Astrocyte (in vitro differentiated cells and primary cell): ENCODE measurements at regions not wholly inside any gene's neighbourhood (a gene's known extent, or its start where the extent isn't known, plus 50 kb on each side); places are given as distances from the start of the nearest gene placed in this dataset.

Experiments
- DNase-seq: peaks from one replicate; pipeline ENCODE4 v3.0.0-alpha.2; 2010; ENCODE audit warnings: low read depth
- FAIRE-seq: peaks from 2 replicates; lab custom pipeline; 2011; peaks lifted over from hg19 to GRCh38; lab: Jason Lieb, UNC
- H2AFZ ChIP-seq: 2 replicates; pipeline ENCODE4 v1.6.0; 2012; ENCODE audit warnings: low read depth, low read length, inconsistent platforms
- H3K27ac ChIP-seq: 2 replicates; pipeline ENCODE4 v1.5.1; 2011; ENCODE audit warnings: low read depth, low read length, inconsistent platforms
- H3K27me3 ChIP-seq: 2 replicates; pipeline ENCODE4 v1.6.0; 2011; ENCODE audit warnings: low read length, inconsistent platforms; ENCODE audit not compliant: insufficient read depth
- H3K36me3 ChIP-seq: 2 replicates; pipeline ENCODE4 v1.5.1; 2011; ENCODE audit warnings: low read length, inconsistent platforms; ENCODE audit not compliant: insufficient read depth
- H3K4me1 ChIP-seq: 2 replicates; pipeline ENCODE4 v1.5.1; 2011; ENCODE audit warnings: low read length, inconsistent platforms; ENCODE audit not compliant: insufficient read depth
- H3K4me2 ChIP-seq: 2 replicates; pipeline ENCODE4 v1.6.0; 2012; ENCODE audit warnings: low read length, inconsistent platforms
- H3K4me3 ChIP-seq: 2 replicates; pipeline ENCODE4 v1.5.1; 2011; ENCODE audit warnings: low read depth, mild to moderate bottlenecking, low read length, inconsistent platforms; ENCODE audit not compliant: insufficient read depth
- H3K79me2 ChIP-seq: 2 replicates; pipeline ENCODE4 v1.6.0; 2012; ENCODE audit warnings: mild to moderate bottlenecking, low read length, inconsistent platforms; ENCODE audit not compliant: insufficient read depth
- H3K9ac ChIP-seq: 2 replicates; pipeline ENCODE4 v1.6.0; 2012; ENCODE audit warnings: mild to moderate bottlenecking, low read length, inconsistent platforms
- H3K9me3 ChIP-seq: 2 replicates; pipeline ENCODE4 v1.5.1; 2012; ENCODE audit warnings: low read depth, mild to moderate bottlenecking, low read length, inconsistent platforms; ENCODE audit not compliant: insufficient read depth
- H4K20me1 ChIP-seq: 2 replicates; pipeline ENCODE4 v1.6.0; 2012; ENCODE audit warnings: low read length, inconsistent platforms; ENCODE audit not compliant: insufficient read depth
- H3K27ac Mint-ChIP-seq: one replicate; pipeline ENCODE4 v1.8.0; 2021; ENCODE audit warnings: mild to moderate bottlenecking, mixed read lengths; ENCODE audit not compliant: unreplicated experiment
- H3K27me3 Mint-ChIP-seq: one replicate; pipeline ENCODE4 v1.8.0; 2021; ENCODE audit warnings: low read depth, mixed read lengths; ENCODE audit not compliant: unreplicated experiment
- H3K36me3 Mint-ChIP-seq: one replicate; pipeline ENCODE4 v1.8.0; 2021; ENCODE audit warnings: low read depth, mixed read lengths; ENCODE audit not compliant: unreplicated experiment
- H3K4me1 Mint-ChIP-seq: one replicate; pipeline ENCODE4 v1.8.0; 2021; ENCODE audit warnings: low read depth, mixed read lengths; ENCODE audit not compliant: unreplicated experiment
- H3K4me3 Mint-ChIP-seq: one replicate; pipeline ENCODE4 v1.8.0; 2021; ENCODE audit warnings: mild to moderate bottlenecking, moderate library complexity, mixed read lengths; ENCODE audit not compliant: unreplicated experiment
- H3K9me3 Mint-ChIP-seq: one replicate; pipeline ENCODE4 v1.8.0; 2021; ENCODE audit warnings: mild to moderate bottlenecking, mixed read lengths; ENCODE audit not compliant: unreplicated experiment
- EZH2 ChIP-seq: IDR thresholded peaks from 2 replicates; pipeline ENCODE4 v1.6.1; 2012; ENCODE audit warnings: mild to moderate bottlenecking, low read length, inconsistent platforms; ENCODE audit not compliant: insufficient read depth
- TF ChIP-seq, protein P1 (sequence below): IDR thresholded peaks from 2 replicates; pipeline ENCODE4 v1.5.1; 2011; ENCODE audit warnings: low read depth, mild to moderate bottlenecking, inconsistent platforms, low read length, moderate library complexity; ENCODE audit not compliant: insufficient read depth

DNA sequence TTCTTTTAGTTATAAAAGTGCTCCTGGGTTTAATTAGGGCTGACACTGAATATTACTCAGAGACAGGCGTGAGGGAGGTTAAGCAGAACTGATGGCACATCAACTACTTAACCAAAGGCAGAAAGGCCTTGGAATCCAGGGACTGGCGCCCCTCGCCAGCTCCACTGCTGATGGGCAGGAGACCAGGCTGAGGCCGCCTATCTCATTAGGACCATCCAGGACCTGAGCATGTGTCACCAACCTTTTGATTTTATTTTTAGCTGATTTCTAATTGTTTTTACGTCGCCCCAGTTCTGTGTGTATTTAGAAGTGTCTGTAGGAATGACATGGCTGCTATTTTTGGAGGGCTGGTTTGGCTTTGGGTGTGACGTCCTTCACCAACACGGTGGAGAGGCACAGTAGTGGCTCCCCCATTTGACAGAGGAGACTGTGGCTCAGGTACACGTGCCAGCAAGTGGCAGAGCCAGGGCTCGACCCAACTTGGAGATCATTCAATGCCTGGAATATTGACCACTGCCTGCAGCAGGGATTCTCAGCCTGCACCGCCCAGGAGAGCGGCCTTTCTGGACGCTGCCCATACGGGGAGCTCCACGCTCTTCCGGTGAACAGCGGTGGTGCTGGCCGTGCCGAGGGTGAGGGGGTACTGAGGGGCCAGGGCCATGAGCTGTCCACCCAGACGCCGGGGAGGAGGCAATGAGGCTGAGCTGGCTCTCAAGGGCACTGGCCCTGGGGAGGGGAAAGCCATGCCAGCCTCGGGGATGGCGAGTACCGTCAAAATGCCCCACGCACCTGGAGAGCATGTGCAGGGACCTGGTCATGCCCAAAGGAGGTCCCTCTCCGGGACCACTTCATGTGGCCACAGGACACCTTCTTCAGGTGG, 205.7 kb downstream of the ASB1 start:
- no peak overlapping the region for H3K4me3 Mint-ChIP-seq
- no peaks in the 10 kb centered on the region for H3K4me1 ChIP-seq
- H3K27ac Mint-ChIP-seq: no peak overlapping the region
- no peak for DNase-seq
- FAIRE-seq: no peak
- H3K27me3 ChIP-seq: no peaks in the 10 kb centered on the region
- H3K9me3 Mint-ChIP-seq: no peaks in the 10 kb centered on the region
- no peaks in the 10 kb centered on the region for H3K36me3 ChIP-seq
- H3K79me2 ChIP-seq: no peaks in the 10 kb centered on the region
- H3K4me1 Mint-ChIP-seq: peaks cover 14% of the 10 kb centered on the region
- H3K9me3 ChIP-seq: no peaks in the 10 kb centered on the region
- no peak overlapping the region for H3K4me2 ChIP-seq
- TF ChIP-seq EZH2: no peak
- TF ChIP-seq, protein P1, sequence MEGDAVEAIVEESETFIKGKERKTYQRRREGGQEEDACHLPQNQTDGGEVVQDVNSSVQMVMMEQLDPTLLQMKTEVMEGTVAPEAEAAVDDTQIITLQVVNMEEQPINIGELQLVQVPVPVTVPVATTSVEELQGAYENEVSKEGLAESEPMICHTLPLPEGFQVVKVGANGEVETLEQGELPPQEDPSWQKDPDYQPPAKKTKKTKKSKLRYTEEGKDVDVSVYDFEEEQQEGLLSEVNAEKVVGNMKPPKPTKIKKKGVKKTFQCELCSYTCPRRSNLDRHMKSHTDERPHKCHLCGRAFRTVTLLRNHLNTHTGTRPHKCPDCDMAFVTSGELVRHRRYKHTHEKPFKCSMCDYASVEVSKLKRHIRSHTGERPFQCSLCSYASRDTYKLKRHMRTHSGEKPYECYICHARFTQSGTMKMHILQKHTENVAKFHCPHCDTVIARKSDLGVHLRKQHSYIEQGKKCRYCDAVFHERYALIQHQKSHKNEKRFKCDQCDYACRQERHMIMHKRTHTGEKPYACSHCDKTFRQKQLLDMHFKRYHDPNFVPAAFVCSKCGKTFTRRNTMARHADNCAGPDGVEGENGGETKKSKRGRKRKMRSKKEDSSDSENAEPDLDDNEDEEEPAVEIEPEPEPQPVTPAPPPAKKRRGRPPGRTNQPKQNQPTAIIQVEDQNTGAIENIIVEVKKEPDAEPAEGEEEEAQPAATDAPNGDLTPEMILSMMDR: no peak
- H3K4me3 ChIP-seq: no peak overlapping the region
- H3K27me3 Mint-ChIP-seq: peaks cover 25% of the 10 kb centered on the region
- H2AFZ ChIP-seq: no peak overlapping the region
- no peak overlapping the region for H3K27ac ChIP-seq
- no peaks in the 10 kb centered on the region for H3K36me3 Mint-ChIP-seq
- no peak overlapping the region for H3K9ac ChIP-seq
- no peaks in the 10 kb centered on the region for H4K20me1 ChIP-seq

DNA sequence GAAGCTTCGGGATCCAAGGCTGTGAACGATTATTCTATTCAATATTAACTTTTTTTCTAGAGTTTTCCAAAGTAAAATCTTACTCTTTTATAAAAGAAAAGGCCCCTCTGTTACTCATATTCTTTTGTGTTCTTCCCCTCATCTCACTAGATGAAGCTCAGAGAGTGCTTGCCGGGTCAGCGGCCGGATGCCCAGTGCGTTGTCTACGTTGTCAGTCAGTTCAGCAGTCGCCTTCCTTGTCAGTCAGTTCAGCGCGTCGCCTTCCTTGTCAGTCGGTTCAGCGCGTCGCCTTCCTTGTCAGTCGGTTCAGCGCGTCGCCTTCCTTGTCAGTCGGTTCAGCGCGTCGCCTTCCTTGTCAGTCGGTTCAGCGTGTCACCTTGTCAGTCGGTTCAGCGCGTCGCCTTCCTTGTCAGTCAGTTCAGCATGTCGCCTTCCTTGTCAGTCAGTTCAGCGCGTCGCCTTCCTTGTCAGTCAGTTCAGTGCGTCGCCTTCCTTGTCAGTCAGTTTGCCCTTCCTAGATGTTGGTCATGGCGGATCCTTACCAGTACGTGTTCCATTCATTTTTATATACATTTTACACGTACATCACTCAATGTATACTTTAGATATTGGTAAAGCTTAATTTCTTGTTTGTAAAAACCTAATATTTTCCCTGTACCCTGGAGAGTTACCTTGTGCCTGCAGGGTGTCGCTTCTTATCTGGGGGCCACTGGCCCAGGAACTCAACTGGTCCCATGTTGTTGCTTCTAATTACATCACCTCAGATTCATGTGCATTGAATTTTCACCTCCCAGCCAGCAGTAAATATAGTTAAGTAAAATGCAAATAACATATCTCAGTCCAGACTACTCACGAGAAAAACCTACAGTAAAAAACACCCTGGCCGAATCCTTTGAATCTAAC, 206.9 kb downstream of the ASB1 start:
- Mint-ChIP-seq H3K27me3 (peaks cover 28% of the 10 kb centered on the region), H3K36me3 (no peaks in the 10 kb centered on the region), H3K27ac (no peak overlapping the region), H3K4me3 (no peak overlapping the region), H3K4me1 (peaks cover 14% of the 10 kb centered on the region), H3K9me3 (no peaks in the 10 kb centered on the region)
- TF ChIP-seq EZH2: no peak
- TF ChIP-seq, protein P1: no peak
- Histone ChIP-seq H3K9ac (no peak overlapping the region), H3K27me3 (no peaks in the 10 kb centered on the region), H2AFZ (no peak overlapping the region), H3K79me2 (no peaks in the 10 kb centered on the region), H3K27ac (no peak overlapping the region), H3K4me1 (no peaks in the 10 kb centered on the region), H3K4me3 (no peak overlapping the region), H3K36me3 (no peaks in the 10 kb centered on the region), H3K9me3 (no peaks in the 10 kb centered on the region), H4K20me1 (no peaks in the 10 kb centered on the region), H3K4me2 (no peak overlapping the region)
- DNase-seq (no peak), FAIRE-seq (no peak)
